Adrenal gland (tissue), 9 donors: ENCODE measurements at regions not wholly inside any gene's neighbourhood (a gene's known extent, or its start where the extent isn't known, plus 50 kb on each side); places are given as distances from the start of the nearest gene placed in this dataset.

Experiments used
- DNase-seq, 7 donors: peaks; one replicate each; pipeline ENCODE4 v3.0.0-alpha.2; 2019 to 2020
- H3K27ac ChIP-seq, 5 donors: fragments of 200-600 bp; sonication (generic) in 4 of 5; 1 replicate in 3 of 5; 2 replicates in 2 of 5; pipeline versions ENCODE4 v1.5.1 to v1.8.0; 2016 to 2020; ENCODE audit warnings: mild to moderate bottlenecking in 1 of 5
- H3K27me3 ChIP-seq: fragments of 200-600 bp; 2 replicates; pipeline ENCODE4 v1.8.0; 2021
- H3K36me3 ChIP-seq, 2 donors: fragments of 200-600 bp; replicated peaks in 1 of 2; 1 replicate in 1 of 2; 2 replicates in 1 of 2; pipeline versions ENCODE4 v1.5.1 to v1.8.0; 2018 to 2022
- H3K4me1 ChIP-seq, 2 donors: fragments of 200-600 bp; replicated peaks in 1 of 2; 1 replicate in 1 of 2; 2 replicates in 1 of 2; pipeline versions ENCODE4 v1.5.1 to v1.8.0; 2018 to 2021
- H3K4me3 ChIP-seq, 4 donors: fragments of 200-600 bp; sonication (generic) in 3 of 4; one replicate each; pipeline ENCODE4 v1.5.1; 2016 to 2018
- H3K9me3 ChIP-seq, 3 donors: fragments of 200-600 bp; sonication (generic) in 1 of 3; replicated peaks in 1 of 3; 1 replicate in 2 of 3; 2 replicates in 1 of 3; pipeline versions ENCODE4 v1.5.1 to v1.8.0; 2016 to 2021
- POLR2A ChIP-seq, 2 donors: fragments of 450-650 bp; IDR thresholded peaks; one replicate each; pipeline ENCODE4 v1.6.1; 2017; ENCODE audit warnings: antibody characterized with exemption in 2 of 2, mild to moderate bottlenecking in 2 of 2, moderate library complexity in 1 of 2
- WGBS, 4 donors: extraction: QIAGEN DNeasy Blood & Tissue Kit in 2 of 4; methylation state at CpG; one replicate each; pipeline versions ENCODE4 v1.1.5 to v1.1.7; 2013 to 2017; 5-methylcytosine and 5-hydroxymethylcytosine counted together
- intact Hi-C, 2 donors: fragments of 100-400 bp; cut with DNase I; formaldehyde crosslinking; loops; one replicate each; pipeline versions ENCODE4 v1.14.1 to v1.15.0; 2022 to 2023
- TF ChIP-seq, protein P1 (sequence below), 6 experiments: fragments of 450-650 bp in 4 of 6; fragments of 200-600 bp in 2 of 6; sonication (generic) in 1 of 6; IDR thresholded peaks; 1 replicate in 5 of 6; 2 replicates in 1 of 6; pipeline versions ENCODE4 v1.5.1 to v1.8.0; 2016 to 2021; ENCODE audit warnings: antibody characterized with exemption in 6 of 6, mild to moderate bottlenecking in 2 of 6, moderate library complexity in 1 of 6
- donor health status: healthy with polysubstance abuse.
- donor health status: Bipolar disorder and iron deficiency.
- donor health status: DM: yes; HTN: yes; CAD: no.
- donor health status: DM: no; HTN: no; CAD: no.
- donor health status: DM: no; HTN: no; CAD: no.

- no peaks in the 10 kb centered on the region for H3K36me3 ChIP-seq
- intact Hi-C loops, result no loop called here
- H3K4me3 ChIP-seq, result no peak overlapping the region
- no peak for DNase-seq
- H3K4me1 ChIP-seq, result no peaks in the 10 kb centered on the region
- no peaks in the 10 kb centered on the region for H3K27me3 ChIP-seq
- no peaks in the 10 kb centered on the region for H3K9me3 ChIP-seq
- 84 to 94% (median 88%) methylated on average over 1 of the region's 1 CpG for WGBS, 4 donors
- TF ChIP-seq, protein P1, sequence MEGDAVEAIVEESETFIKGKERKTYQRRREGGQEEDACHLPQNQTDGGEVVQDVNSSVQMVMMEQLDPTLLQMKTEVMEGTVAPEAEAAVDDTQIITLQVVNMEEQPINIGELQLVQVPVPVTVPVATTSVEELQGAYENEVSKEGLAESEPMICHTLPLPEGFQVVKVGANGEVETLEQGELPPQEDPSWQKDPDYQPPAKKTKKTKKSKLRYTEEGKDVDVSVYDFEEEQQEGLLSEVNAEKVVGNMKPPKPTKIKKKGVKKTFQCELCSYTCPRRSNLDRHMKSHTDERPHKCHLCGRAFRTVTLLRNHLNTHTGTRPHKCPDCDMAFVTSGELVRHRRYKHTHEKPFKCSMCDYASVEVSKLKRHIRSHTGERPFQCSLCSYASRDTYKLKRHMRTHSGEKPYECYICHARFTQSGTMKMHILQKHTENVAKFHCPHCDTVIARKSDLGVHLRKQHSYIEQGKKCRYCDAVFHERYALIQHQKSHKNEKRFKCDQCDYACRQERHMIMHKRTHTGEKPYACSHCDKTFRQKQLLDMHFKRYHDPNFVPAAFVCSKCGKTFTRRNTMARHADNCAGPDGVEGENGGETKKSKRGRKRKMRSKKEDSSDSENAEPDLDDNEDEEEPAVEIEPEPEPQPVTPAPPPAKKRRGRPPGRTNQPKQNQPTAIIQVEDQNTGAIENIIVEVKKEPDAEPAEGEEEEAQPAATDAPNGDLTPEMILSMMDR (IDR thresholded peaks at IDR 0.05), result no peak
- TF ChIP-seq POLR2A (IDR thresholded peaks at IDR 0.05), result no peak
- H3K27ac ChIP-seq, result no peak overlapping the region
Measured at GRCh38 chr3:40672861-40673260, 148.1 kb downstream of the ZNF621 start.

GRCh38 chr3:40677321-40677720 lies 152.6 kb downstream of the ZNF621 start:
- H3K4me3 ChIP-seq, result no peak overlapping the region
- WGBS, 4 donors, result 86 to 91% (median 88%) methylated on average over 3 of the region's 3 CpGs
- no peaks in the 10 kb centered on the region for H3K36me3 ChIP-seq
- no peaks in the 10 kb centered on the region for H3K4me1 ChIP-seq
- H3K9me3 ChIP-seq, result no peaks in the 10 kb centered on the region
- no peaks in the 10 kb centered on the region for H3K27me3 ChIP-seq
- intact Hi-C loops, result no loop called here
- no peak for DNase-seq
- TF ChIP-seq, protein P1 (IDR thresholded peaks at IDR 0.05), result no peak
- no peak for TF ChIP-seq POLR2A (IDR thresholded peaks at IDR 0.05)
- no peak overlapping the region for H3K27ac ChIP-seq

- H3K36me3 ChIP-seq, result no peaks in the 10 kb centered on the region
- no peak for DNase-seq
- 85 to 92% (median 89%) methylated on average over 3 of the region's 3 CpGs for WGBS, 4 donors
- TF ChIP-seq POLR2A (IDR thresholded peaks at IDR 0.05), result no peak
- TF ChIP-seq, protein P1 (IDR thresholded peaks at IDR 0.05), result no peak
- H3K27ac ChIP-seq, result no peak overlapping the region
- no peaks in the 10 kb centered on the region for H3K4me1 ChIP-seq
- no peak overlapping the region for H3K4me3 ChIP-seq
- H3K27me3 ChIP-seq, result no peaks in the 10 kb centered on the region
- intact Hi-C loops, result no loop called here
- H3K9me3 ChIP-seq, result no peaks in the 10 kb centered on the region
Measured at GRCh38 chr3:40677749-40678148, 153.0 kb downstream of the ZNF621 start.

DNA sequence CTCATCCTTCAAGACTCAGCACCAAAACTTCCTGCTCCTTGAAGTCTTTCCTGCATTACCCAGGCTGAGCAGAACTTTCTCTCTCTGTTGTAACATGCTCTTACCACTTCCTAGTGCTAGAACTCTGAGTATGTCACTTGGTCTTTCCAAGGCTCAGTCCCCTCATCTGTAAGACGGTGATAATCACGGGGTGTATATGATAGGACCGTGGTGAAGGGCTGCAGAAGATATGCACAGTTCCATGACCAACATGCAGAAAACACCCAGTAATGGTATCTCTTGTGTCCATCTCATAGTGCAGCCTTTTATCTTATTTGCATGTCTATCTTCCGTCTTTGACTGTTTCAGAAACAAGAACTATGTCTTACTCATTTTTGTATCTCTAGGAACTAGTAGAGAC lies 154.5 kb downstream of the ZNF621 start:
- 85 to 90% (median 88%) methylated on average over 4 of the region's 4 CpGs for WGBS, 4 donors
- intact Hi-C loops, result no loop called here
- H3K27me3 ChIP-seq, result no peaks in the 10 kb centered on the region
- H3K4me3 ChIP-seq, result no peak overlapping the region
- H3K4me1 ChIP-seq, result no peaks in the 10 kb centered on the region
- TF ChIP-seq, protein P1 (IDR thresholded peaks at IDR 0.05), result no peak
- no peak for TF ChIP-seq POLR2A (IDR thresholded peaks at IDR 0.05)
- H3K9me3 ChIP-seq, result no peaks in the 10 kb centered on the region
- no peak overlapping the region for H3K27ac ChIP-seq
- no peaks in the 10 kb centered on the region for H3K36me3 ChIP-seq
- DNase-seq, result no peak
